Erythroblast (primary cell): ENCODE measurements at regions not wholly inside any gene's neighbourhood (a gene's known extent, or its start where the extent isn't known, plus 50 kb on each side); places are given as distances from the start of the nearest gene placed in this dataset.

Source experiments
- GATA1 ChIP-seq: IDR thresholded peaks from 2 replicates; pipeline ENCODE4 v1.6.1; 2011; ENCODE audit warnings: low read depth, mild to moderate bottlenecking, control low read depth, low read length, moderate library complexity
- POLR2A ChIP-seq: IDR thresholded peaks from 2 replicates; pipeline ENCODE4 v1.6.1; 2011; ENCODE audit warnings: mild to moderate bottlenecking, low read length

- TF ChIP-seq POLR2A (no peak), GATA1 (no peak)
Measured at GRCh38 chr6:100968949-100969348, 87.8 kb upstream of the ASCC3 start.
